Keratinocyte (primary cell): ENCODE measurements at regions not wholly inside any gene's neighbourhood (a gene's known extent, or its start where the extent isn't known, plus 50 kb on each side); places are given as distances from the start of the nearest gene placed in this dataset.

Experiments
- EZH2 ChIP-seq: IDR thresholded peaks from one replicate; pipeline ENCODE4 v1.6.1; 2012; ENCODE audit warnings: inconsistent platforms, mild to moderate bottlenecking, low read length, moderate library complexity
- TF ChIP-seq, protein P1 (sequence below), 3 experiments: IDR thresholded peaks in 1 of 3; conservative IDR thresholded peaks in 1 of 3; optimal IDR thresholded peaks in 1 of 3; 2 replicates in 2 of 3; 3 replicates in 1 of 3; pipeline versions ENCODE3 to v1.5.1; 2011; ENCODE audit warnings: low read length in 3 of 3, mild to moderate bottlenecking in 3 of 3, moderate library complexity in 2 of 3, control low read depth in 1 of 3, inconsistent platforms in 1 of 3; ENCODE audit not compliant: insufficient read depth in 2 of 3; ENCODE audit errors: extremely low read depth in 1 of 3

DNA sequence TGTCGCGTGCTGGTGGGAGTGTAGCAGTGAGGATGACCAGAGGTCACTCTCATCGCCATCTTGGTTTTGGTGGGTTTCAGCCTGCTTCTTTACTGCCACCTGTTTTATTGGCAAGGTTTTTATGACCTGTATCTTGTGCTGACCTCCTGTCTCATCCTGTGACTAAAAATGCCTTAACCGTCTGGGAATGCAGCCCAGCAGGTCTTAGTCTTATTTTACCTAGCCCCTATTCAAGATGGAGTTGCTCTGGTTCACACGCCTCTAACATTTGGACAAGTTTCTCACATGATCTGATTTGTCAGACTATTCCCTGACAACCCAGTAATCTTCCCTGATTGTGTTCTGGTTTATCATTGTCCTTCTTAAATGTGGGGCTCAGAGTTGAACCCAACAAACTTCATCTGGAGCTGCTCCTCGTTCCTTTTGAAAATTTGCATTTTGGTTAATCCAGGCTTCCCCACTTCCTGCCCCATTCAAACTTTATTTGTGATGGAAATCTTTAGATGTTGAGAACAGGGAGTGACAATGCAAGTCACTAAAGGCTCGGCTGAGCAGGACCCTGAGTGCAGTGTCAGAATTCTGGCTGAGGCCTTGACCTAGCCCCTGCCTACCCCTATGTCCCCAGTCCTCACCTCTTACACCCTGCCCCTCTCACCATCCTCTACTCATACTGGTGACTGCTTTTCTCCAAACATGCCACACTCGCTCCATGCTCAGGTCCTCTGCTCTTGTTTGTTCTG lies 226.8 kb downstream of the STIM2 start:
- TF ChIP-seq, protein P1, sequence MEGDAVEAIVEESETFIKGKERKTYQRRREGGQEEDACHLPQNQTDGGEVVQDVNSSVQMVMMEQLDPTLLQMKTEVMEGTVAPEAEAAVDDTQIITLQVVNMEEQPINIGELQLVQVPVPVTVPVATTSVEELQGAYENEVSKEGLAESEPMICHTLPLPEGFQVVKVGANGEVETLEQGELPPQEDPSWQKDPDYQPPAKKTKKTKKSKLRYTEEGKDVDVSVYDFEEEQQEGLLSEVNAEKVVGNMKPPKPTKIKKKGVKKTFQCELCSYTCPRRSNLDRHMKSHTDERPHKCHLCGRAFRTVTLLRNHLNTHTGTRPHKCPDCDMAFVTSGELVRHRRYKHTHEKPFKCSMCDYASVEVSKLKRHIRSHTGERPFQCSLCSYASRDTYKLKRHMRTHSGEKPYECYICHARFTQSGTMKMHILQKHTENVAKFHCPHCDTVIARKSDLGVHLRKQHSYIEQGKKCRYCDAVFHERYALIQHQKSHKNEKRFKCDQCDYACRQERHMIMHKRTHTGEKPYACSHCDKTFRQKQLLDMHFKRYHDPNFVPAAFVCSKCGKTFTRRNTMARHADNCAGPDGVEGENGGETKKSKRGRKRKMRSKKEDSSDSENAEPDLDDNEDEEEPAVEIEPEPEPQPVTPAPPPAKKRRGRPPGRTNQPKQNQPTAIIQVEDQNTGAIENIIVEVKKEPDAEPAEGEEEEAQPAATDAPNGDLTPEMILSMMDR (optimal IDR thresholded peaks at IDR 0.05 in 1 of 3, IDR thresholded peaks at IDR 0.05 in 1 of 3, conservative IDR thresholded peaks at IDR 0.05 in 1 of 3; ENCODE audit: extremely low read depth in 1 of 3, insufficient read depth in 2 of 3, low read length in 3 of 3): no peak
- TF ChIP-seq EZH2: no peak
